ENCODE measurements at regions not wholly inside any gene's neighbourhood (a gene's known extent, or its start where the extent isn't known, plus 50 kb on each side); places are given as distances from the start of the nearest gene placed in this dataset.

- no peaks in the 10 kb centered on the region for H3K36me3 Mint-ChIP-seq (ENCODE audit: unreplicated experiment)
- TF ChIP-seq, protein P1, sequence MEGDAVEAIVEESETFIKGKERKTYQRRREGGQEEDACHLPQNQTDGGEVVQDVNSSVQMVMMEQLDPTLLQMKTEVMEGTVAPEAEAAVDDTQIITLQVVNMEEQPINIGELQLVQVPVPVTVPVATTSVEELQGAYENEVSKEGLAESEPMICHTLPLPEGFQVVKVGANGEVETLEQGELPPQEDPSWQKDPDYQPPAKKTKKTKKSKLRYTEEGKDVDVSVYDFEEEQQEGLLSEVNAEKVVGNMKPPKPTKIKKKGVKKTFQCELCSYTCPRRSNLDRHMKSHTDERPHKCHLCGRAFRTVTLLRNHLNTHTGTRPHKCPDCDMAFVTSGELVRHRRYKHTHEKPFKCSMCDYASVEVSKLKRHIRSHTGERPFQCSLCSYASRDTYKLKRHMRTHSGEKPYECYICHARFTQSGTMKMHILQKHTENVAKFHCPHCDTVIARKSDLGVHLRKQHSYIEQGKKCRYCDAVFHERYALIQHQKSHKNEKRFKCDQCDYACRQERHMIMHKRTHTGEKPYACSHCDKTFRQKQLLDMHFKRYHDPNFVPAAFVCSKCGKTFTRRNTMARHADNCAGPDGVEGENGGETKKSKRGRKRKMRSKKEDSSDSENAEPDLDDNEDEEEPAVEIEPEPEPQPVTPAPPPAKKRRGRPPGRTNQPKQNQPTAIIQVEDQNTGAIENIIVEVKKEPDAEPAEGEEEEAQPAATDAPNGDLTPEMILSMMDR (IDR thresholded peaks at IDR 0.05; ENCODE audit: partially characterized antibody, unreplicated experiment), result no peak
- H3K9me3 Mint-ChIP-seq (ENCODE audit: unreplicated experiment), result no peaks in the 10 kb centered on the region
- H3K4me3 Mint-ChIP-seq (ENCODE audit: unreplicated experiment), result no peak overlapping the region
- H3K4me1 Mint-ChIP-seq (ENCODE audit: low read depth, unreplicated experiment), result peaks cover 22% of the 10 kb centered on the region
- DNase-seq, result no peak
- no peaks in the 10 kb centered on the region for H3K27me3 Mint-ChIP-seq (ENCODE audit: unreplicated experiment)
- H3K27ac Mint-ChIP-seq (ENCODE audit: unreplicated experiment), result no peak overlapping the region
Observed at GRCh38 chr10:8379906-8380832, 325.7 kb downstream of the GATA3 start.

- no peaks in the 10 kb centered on the region for H3K36me3 Mint-ChIP-seq (ENCODE audit: unreplicated experiment)
- no peaks in the 10 kb centered on the region for H3K27me3 Mint-ChIP-seq (ENCODE audit: unreplicated experiment)
- H3K4me3 Mint-ChIP-seq (ENCODE audit: unreplicated experiment), result no peak overlapping the region
- TF ChIP-seq, protein P1 (IDR thresholded peaks at IDR 0.05; ENCODE audit: partially characterized antibody, unreplicated experiment), result no peak
- no peak for DNase-seq
- no peaks in the 10 kb centered on the region for H3K9me3 Mint-ChIP-seq (ENCODE audit: unreplicated experiment)
- peaks cover 22% of the 10 kb centered on the region for H3K4me1 Mint-ChIP-seq (ENCODE audit: low read depth, unreplicated experiment)
- H3K27ac Mint-ChIP-seq (ENCODE audit: unreplicated experiment), result peak overlapping the region; percentile 63
Observed at GRCh38 chr10:8380833-8381496, 326.5 kb downstream of the GATA3 start.

- TF ChIP-seq, protein P1 (IDR thresholded peaks at IDR 0.05; ENCODE audit: partially characterized antibody, unreplicated experiment), result no peak
Observed at GRCh38 chr10:8386781-8387180, 332.3 kb downstream of the GATA3 start.

GRCh38 chr10:8389630-8390029, 335.1 kb downstream of the GATA3 start:
- Mint-ChIP-seq H3K27me3 (ENCODE audit: unreplicated experiment) (no peaks in the 10 kb centered on the region), H3K9me3 (ENCODE audit: unreplicated experiment) (no peaks in the 10 kb centered on the region), H3K4me1 (ENCODE audit: low read depth, unreplicated experiment) (no peaks in the 10 kb centered on the region), H3K36me3 (ENCODE audit: unreplicated experiment) (no peaks in the 10 kb centered on the region), H3K27ac (ENCODE audit: unreplicated experiment) (no peak overlapping the region), H3K4me3 (ENCODE audit: unreplicated experiment) (no peak overlapping the region)
- DNase-seq, result no peak
- TF ChIP-seq, protein P1 (IDR thresholded peaks at IDR 0.05; ENCODE audit: partially characterized antibody, unreplicated experiment), result no peak

More at GRCh38 chr10:8386781-8387180, 332.3 kb downstream of the GATA3 start:
- Mint-ChIP-seq H3K4me3 (ENCODE audit: unreplicated experiment) (no peak overlapping the region), H3K4me1 (ENCODE audit: low read depth, unreplicated experiment) (no peaks in the 10 kb centered on the region), H3K36me3 (ENCODE audit: unreplicated experiment) (no peaks in the 10 kb centered on the region), H3K27me3 (ENCODE audit: unreplicated experiment) (no peaks in the 10 kb centered on the region), H3K9me3 (ENCODE audit: unreplicated experiment) (no peaks in the 10 kb centered on the region), H3K27ac (ENCODE audit: unreplicated experiment) (peak overlapping the region; percentile 25)
- DNase-seq, result no peak

- Mint-ChIP-seq H3K36me3 (ENCODE audit: unreplicated experiment) (no peaks in the 10 kb centered on the region), H3K4me3 (ENCODE audit: unreplicated experiment) (no peak overlapping the region), H3K27ac (ENCODE audit: unreplicated experiment) (no peak overlapping the region), H3K9me3 (ENCODE audit: unreplicated experiment) (no peaks in the 10 kb centered on the region), H3K27me3 (ENCODE audit: unreplicated experiment) (no peaks in the 10 kb centered on the region), H3K4me1 (ENCODE audit: low read depth, unreplicated experiment) (no peaks in the 10 kb centered on the region)
- no peak for DNase-seq
- TF ChIP-seq, protein P1 (IDR thresholded peaks at IDR 0.05; ENCODE audit: partially characterized antibody, unreplicated experiment), result no peak
Observed at GRCh38 chr10:8392216-8392615, 337.7 kb downstream of the GATA3 start.
